AG04450 (cell line): ENCODE measurements at regions not wholly inside any gene's neighbourhood (a gene's known extent, or its start where the extent isn't known, plus 50 kb on each side); places are given as distances from the start of the nearest gene placed in this dataset.

Source experiments
- CTCF ChIA-PET: fragments of 300-600, 350-600 bp; formaldehyde crosslinking; extraction: SDS; loops from one replicate; lab custom pipeline; 2022; ENCODE audit warnings: antibody characterized with exemption, inconsistent platforms; lab: Charles Lee
- POLR2A ChIA-PET: fragments of 350-600 bp; formaldehyde crosslinking; extraction: SDS; loops from one replicate; lab custom pipeline; 2021; ENCODE audit warnings: antibody characterized with exemption, inconsistent platforms; lab: Yijun Ruan, JAX
- DNase-seq: peaks from one replicate; pipeline ENCODE4 v3.0.0-alpha.2; 2011; ENCODE audit warnings: low read depth, low spot score
- H3K27ac ChIP-seq: one replicate; pipeline ENCODE4 v1.5.1; 2012; ENCODE audit warnings: low read depth, low read length, control low read depth
- H3K27me3 ChIP-seq: one replicate; pipeline ENCODE4 v1.6.0; 2012; ENCODE audit warnings: low read length; ENCODE audit not compliant: control insufficient read depth, insufficient read depth
- H3K4me3 ChIP-seq: 2 replicates; pipeline ENCODE4 v1.5.1; 2011; ENCODE audit warnings: mild to moderate bottlenecking, low read depth, low read length, control low read depth
- H3K9me3 ChIP-seq: 2 replicates; pipeline ENCODE4 v1.5.1; 2012; ENCODE audit warnings: low read length; ENCODE audit not compliant: control insufficient read depth, insufficient read depth
- CTCF ChIP-seq: IDR thresholded peaks from 2 replicates; pipeline ENCODE4 v1.5.1; 2011; ENCODE audit warnings: low read depth, low read length, control low read depth, inconsistent platforms

GRCh38 chr9:82110881-82111280 lies 122.3 kb downstream of the SPATA31D1 start:
- Histone ChIP-seq H3K4me3 (no peak overlapping the region), H3K27ac (no peak overlapping the region), H3K9me3 (no peaks in the 10 kb centered on the region), H3K27me3 (no peaks in the 10 kb centered on the region)
- TF ChIP-seq CTCF = no peak
- no peak for DNase-seq
- ChIA-PET CTCF (no interaction called here), POLR2A (no interaction called here)

GRCh38 chr9:82115331-82115730 lies 126.8 kb downstream of the SPATA31D1 start:
- Histone ChIP-seq H3K27ac (no peak overlapping the region), H3K9me3 (no peaks in the 10 kb centered on the region), H3K27me3 (no peaks in the 10 kb centered on the region), H3K4me3 (no peak overlapping the region)
- no peak for TF ChIP-seq CTCF
- ChIA-PET CTCF (interaction anchor here (1.0 kb wide), 1 partner anchor 492 kb away, joined by 3 read pairs; no protein-coding TSS in a partner anchor), POLR2A (no interaction called here)
- no peak for DNase-seq

- DNase-seq = no peak
- ChIA-PET CTCF (interaction anchor here (1.0 kb wide), 1 partner anchor 491 kb away, joined by 3 read pairs; no protein-coding TSS in a partner anchor), POLR2A (no interaction called here)
- no peaks in the 10 kb centered on the region for H3K27me3 ChIP-seq
- H3K4me3 ChIP-seq = no peak overlapping the region
- TF ChIP-seq CTCF = no peak
- no peak overlapping the region for H3K27ac ChIP-seq
- no peaks in the 10 kb centered on the region for H3K9me3 ChIP-seq
Measured at GRCh38 chr9:82115900-82116299, 127.3 kb downstream of the SPATA31D1 start.

GRCh38 chr9:82116556-82116955 lies 128.0 kb downstream of the SPATA31D1 start:
- Histone ChIP-seq H3K4me3 (no peak overlapping the region), H3K27ac (no peak overlapping the region), H3K27me3 (no peaks in the 10 kb centered on the region), H3K9me3 (no peaks in the 10 kb centered on the region)
- no peak for DNase-seq
- POLR2A ChIA-PET = no interaction called here
- no peak for TF ChIP-seq CTCF
- CTCF ChIA-PET = no interaction called here

GRCh38 chr9:82117026-82117811 lies 128.6 kb downstream of the SPATA31D1 start:
- CTCF ChIA-PET = no interaction called here
- no peak for DNase-seq
- Histone ChIP-seq H3K27me3 (no peaks in the 10 kb centered on the region), H3K9me3 (no peaks in the 10 kb centered on the region), H3K4me3 (no peak overlapping the region), H3K27ac (no peak overlapping the region)
- POLR2A ChIA-PET = no interaction called here
- no peak for TF ChIP-seq CTCF
